NCI-H345 treated with DMSO at 0.1 percent for 48 hours (cell line): ENCODE measurements at regions not wholly inside any gene's neighbourhood (a gene's known extent, or its start where the extent isn't known, plus 50 kb on each side); places are given as distances from the start of the nearest gene placed in this dataset.
A peak's percentile ranks its signal among the peaks of the same experiment; 100 is the strongest.

ENCODE experiments used
- DNase-seq: peaks from one replicate; lab custom pipeline; 2025; ENCODE audit not compliant: unreplicated experiment; lab: John Stamatoyannopoulos, UW

GRCh38 chr4:11589676-11590075 is 161.0 kb upstream of the HS3ST1 start:
- no peak for DNase-seq

GRCh38 chr4:11587797-11588196 is 159.1 kb upstream of the HS3ST1 start:
- DNase-seq, result no peak

- peak; percentile 16 for DNase-seq
Observed at GRCh38 chr4:11585506-11585905, 156.8 kb upstream of the HS3ST1 start.

GRCh38 chr4:11568511-11568910 is 139.8 kb upstream of the HS3ST1 start:
- no peak for DNase-seq

GRCh38 chr4:11566444-11567022 is 137.8 kb upstream of the HS3ST1 start:
- DNase-seq, result no peak

- DNase-seq, result no peak
Observed at GRCh38 chr4:11565899-11566298, 137.2 kb upstream of the HS3ST1 start.

- no peak for DNase-seq
Observed at GRCh38 chr4:11565213-11565612, 136.5 kb upstream of the HS3ST1 start.

- DNase-seq, result no peak
Observed at GRCh38 chr4:11564021-11564420, 135.3 kb upstream of the HS3ST1 start.

GRCh38 chr4:11549525-11549924 is 120.8 kb upstream of the HS3ST1 start:
- no peak for DNase-seq

- DNase-seq, result no peak
Observed at GRCh38 chr4:11548597-11549082, 119.9 kb upstream of the HS3ST1 start.

GRCh38 chr4:11546391-11547175 is 117.9 kb upstream of the HS3ST1 start:
- DNase-seq, result peak; percentile 1

GRCh38 chr4:11545651-11546050 is 117.0 kb upstream of the HS3ST1 start:
- DNase-seq, result no peak

- no peak for DNase-seq
Observed at GRCh38 chr4:11544211-11544610, 115.5 kb upstream of the HS3ST1 start.

GRCh38 chr4:11543706-11544105 is 115.0 kb upstream of the HS3ST1 start:
- DNase-seq, result no peak

- DNase-seq, result no peak
Observed at GRCh38 chr4:11542952-11543351, 114.3 kb upstream of the HS3ST1 start.

- no peak for DNase-seq
Observed at GRCh38 chr4:11537846-11538245, 109.2 kb upstream of the HS3ST1 start.

- no peak for DNase-seq
Observed at GRCh38 chr4:11535333-11535732, 106.6 kb upstream of the HS3ST1 start.

GRCh38 chr4:11534623-11535302 is 106.1 kb upstream of the HS3ST1 start:
- DNase-seq, result no peak

GRCh38 chr4:11532138-11532537 is 103.4 kb upstream of the HS3ST1 start:
- DNase-seq, result no peak

- DNase-seq, result no peak
Observed at GRCh38 chr4:11529625-11530201, 101.0 kb upstream of the HS3ST1 start.

GRCh38 chr4:11525085-11525484 is 96.4 kb upstream of the HS3ST1 start:
- DNase-seq, result no peak

- no peak for DNase-seq
Observed at GRCh38 chr4:11518754-11519153, 90.1 kb upstream of the HS3ST1 start.
